ENCODE measurements at regions not wholly inside any gene's neighbourhood (a gene's known extent, or its start where the extent isn't known, plus 50 kb on each side); places are given as distances from the start of the nearest gene placed in this dataset.

- no peak for DNase-seq
Observed at GRCh38 chr2:4604767-4605166, 901.4 kb downstream of the DCDC2C start.

DNA sequence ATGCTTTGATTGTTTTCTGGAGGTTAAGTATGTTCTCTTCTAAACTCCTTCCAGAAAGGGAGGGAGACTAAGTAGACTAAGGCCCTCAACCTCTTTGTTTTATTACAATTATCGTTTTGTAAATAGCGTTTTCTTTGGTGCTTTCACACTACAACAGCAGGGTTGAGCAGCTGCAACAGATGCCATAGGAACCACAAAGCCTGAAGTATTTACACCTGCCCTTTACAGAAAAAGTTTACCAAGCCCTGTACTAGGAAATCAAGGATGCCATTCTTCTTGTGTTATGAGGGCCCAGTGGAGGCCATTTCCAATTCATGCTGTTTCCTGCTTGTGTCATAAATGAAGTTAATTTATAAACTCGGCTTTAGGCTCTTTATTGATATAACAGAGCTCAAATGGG lies 914.8 kb downstream of the DCDC2C start:
- DNase-seq: no peak

DNA sequence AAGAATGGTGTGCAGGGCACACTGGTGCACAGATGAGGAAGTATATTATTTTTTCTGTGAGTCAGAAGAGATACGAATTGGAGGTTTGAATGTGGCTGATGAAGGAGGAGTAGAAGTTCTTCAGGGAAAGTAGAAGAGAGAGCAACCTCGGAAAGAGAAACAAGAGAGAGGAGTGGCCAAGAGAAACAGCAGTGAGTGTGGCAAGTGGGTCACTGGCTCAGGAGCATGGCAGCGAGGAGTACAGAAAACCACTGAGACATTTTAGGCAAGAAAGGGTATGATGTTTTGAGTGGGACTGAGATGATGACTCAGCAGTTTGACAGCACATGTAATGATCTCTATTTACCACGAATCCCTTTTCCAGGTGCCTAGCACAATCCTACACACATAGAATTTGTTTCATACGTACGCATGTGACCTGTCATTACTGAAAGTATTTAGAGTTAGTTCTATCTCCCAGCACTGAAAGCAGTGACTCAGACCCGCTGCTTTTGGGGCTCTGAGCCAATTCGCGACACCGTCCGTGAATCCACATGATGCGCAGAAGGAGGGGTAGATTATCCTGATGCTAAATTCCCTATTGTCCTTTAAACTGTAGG lies 915.4 kb downstream of the DCDC2C start:
- DNase-seq: no peak

- DNase-seq: no peak
Observed at GRCh38 chr2:4628998-4629501, 925.7 kb downstream of the DCDC2C start.

DNA sequence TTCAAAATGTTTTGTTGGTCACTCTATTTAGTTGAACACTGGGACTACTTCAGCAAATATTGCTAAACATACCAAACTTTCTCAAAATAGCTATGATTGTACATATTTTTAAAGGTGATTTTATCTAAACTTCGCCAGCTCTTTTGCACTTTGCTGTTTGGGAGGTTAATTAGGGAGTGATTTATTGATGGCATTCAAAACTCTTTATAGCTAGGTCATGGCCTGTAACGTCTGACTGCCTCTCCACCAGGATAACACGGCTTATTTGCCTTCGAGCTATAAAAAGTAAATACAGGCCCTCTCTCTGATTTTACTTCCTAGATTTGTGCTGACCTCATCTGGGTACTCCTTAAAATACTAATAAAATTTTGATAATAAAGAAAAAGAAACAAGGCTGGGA lies 931.9 kb downstream of the DCDC2C start:
- DNase-seq: no peak

GRCh38 chr2:4653991-4654390 lies 950.6 kb downstream of the DCDC2C start:
- no peak for DNase-seq

DNA sequence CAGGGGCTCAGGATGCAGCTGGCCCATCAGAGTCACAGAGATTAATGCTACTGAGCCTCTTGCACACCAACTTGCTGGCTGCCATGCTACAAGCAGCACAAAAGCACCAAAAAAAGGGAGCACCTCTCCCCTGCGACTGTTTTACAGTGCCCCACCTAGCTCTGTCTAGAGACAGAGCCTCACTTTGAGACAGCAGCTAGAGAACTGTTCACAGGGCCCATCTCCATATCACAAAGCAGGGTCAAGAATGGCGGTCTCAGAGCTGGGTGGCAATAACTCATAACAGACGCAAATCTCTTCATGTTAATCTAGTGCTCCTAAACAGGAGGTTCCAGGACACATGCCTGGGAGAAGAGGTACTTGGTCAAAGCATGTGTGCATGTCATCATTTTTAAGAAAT lies 953.0 kb downstream of the DCDC2C start:
- no peak for DNase-seq

GRCh38 chr2:4662161-4662779 lies 958.9 kb downstream of the DCDC2C start:
- DNase-seq: no peak

- DNase-seq: no peak
Observed at GRCh38 chr2:4668381-4668780, 965.0 kb downstream of the DCDC2C start.

- DNase-seq: no peak
Observed at GRCh38 chr2:4670331-4670730, 967.0 kb downstream of the DCDC2C start.

- peak; percentile 28 for DNase-seq
Observed at GRCh38 chr2:4673025-4673489, 969.7 kb downstream of the DCDC2C start.

- DNase-seq: no peak
Observed at GRCh38 chr2:4674007-4674406, 970.6 kb downstream of the DCDC2C start.

DNA sequence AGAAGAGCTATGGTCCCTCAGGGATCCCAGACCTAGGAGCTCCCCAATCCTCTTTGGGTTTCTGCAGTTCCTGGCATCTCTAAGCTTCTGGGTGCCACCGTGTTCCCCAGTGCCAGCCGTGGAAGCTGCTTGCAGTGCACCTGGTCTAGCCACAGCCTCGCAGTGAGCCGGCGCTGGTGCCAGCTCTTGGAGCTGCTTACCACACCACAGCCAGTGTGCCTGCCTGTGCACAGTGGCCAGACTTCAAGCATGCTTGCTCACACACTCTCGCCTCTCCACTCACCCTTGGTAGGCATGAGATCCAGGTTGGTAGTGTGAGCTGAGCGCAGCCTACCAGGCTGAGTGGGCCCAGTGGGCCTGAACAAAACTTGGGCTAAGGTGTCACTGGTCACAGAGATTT lies 971.9 kb downstream of the DCDC2C start:
- no peak for DNase-seq

GRCh38 chr2:4678927-4679326 lies 975.6 kb downstream of the DCDC2C start:
- DNase-seq: no peak

DNA sequence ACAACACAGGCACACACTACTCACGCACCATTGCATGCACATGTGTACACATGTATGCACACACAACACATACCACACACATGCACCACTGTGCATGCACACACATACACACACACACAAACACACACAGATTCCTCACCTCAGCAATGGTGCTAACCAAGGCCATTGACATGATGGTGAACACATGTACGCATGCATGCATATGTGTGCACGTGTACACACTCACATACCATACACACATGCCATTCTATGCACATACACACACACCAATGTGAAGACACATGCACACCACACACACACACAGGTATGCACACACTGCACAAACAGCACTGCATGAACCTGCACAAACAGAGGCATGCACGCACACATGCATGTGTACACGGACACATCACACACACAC lies 976.0 kb downstream of the DCDC2C start:
- DNase-seq: no peak

DNA sequence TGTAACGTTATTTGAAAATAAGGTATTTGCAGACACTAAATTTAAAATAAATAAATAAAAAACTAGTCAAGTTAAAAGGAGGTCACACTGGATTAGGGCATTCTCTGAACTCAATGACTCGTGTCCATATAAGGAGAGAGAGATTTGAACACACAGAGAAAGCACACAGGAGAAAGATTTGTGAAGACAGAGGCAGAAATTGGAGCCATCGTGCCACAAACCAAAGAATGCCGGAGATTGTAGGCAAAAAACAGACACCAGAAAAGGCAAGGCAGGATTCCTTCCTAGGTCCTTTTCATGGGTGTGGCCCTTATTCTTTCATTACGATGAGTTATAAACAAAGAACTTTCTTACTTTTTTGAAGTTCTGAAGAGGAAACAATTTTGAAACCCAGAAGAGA lies 981.5 kb downstream of the DCDC2C start:
- no peak for DNase-seq

DNA sequence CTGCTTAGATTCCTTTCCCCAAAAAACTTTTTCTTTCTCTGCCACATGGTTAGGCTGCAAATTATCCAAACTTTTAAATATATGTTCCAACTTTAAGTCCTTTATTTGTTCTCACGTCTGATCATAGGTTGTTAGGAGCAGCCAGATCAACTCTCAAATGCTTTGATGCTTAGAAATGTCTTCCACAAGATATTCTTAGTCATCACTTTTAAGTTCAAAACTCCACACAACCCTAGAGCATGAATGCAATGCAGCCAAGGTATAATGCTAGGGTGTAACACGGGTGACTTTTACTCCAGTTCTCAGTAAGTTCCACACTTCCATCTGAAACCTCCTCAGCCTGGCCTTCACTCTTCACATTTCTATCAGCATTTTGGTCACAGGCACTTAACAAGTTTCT lies 987.5 kb downstream of the DCDC2C start:
- no peak for DNase-seq

GRCh38 chr2:4693266-4693665 lies 989.9 kb downstream of the DCDC2C start:
- peak; percentile 55 for DNase-seq

DNA sequence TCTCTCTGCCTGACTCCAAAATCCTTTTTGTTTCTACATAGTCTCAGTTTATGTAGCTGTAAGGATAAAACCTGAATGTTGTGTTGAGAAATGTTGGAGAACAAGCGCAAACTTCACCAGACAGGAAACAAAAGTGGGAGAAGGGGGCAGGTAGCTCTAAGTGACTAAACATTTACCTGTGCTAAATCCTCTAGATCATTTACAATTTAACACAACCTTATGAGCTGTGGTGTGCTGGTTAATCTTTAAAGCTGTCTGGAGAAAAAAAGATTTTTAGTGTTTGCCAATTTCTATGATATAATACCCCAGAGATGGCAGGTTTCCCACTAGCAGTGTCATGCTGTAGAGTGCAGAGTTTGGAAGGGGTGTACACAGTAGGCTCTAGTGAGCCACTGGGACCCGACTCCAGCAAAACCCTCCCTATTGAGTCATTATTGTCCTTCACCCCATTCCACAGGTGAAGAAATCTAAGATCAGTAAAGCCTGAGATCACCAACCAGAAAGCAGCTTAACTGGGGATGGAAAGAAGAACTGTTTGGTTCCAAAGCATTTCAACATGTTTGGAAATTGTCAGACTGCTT lies 992.0 kb downstream of the DCDC2C start:
- DNase-seq: no peak

DNA sequence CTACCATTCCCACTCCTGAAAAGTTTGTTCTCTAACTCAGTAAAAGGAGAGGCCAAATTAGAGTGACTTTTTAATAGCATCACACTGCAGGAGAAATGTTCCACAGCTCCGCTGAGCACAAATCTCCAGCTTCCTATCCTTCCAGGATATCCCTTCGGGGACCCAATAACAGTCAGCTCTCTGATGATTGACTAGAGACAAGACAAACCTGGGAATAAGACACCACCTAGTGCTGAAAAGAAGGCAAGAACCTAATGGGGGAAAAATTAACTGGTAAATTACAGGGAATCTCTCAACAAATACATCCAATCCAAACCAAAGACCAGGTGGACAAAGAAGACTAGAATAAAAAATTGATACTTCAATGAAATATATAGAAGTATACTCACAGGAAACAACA lies 977.1 kb upstream of the SOX11 start:
- DNase-seq: no peak

GRCh38 chr2:4718777-4719176 lies 973.4 kb upstream of the SOX11 start:
- no peak for DNase-seq

DNA sequence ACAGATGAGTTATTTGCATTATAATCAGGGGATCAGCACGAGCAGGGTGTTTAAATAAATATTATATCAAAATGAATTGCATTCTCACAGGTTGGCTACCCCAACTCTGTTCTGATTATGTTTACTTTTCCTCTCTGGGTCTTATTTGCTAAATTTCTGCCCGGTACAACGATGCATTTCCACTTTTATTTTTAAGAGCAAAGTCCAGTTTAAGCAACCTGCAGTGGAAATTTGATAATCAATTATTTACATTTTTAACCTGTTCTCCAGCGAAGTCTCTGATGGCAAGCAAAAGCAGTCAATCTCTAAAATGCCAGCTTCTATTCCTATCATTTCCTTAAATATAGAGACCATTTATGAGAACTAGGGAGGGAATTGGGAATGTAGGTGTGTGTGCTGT lies 966.6 kb upstream of the SOX11 start:
- no peak for DNase-seq

DNA sequence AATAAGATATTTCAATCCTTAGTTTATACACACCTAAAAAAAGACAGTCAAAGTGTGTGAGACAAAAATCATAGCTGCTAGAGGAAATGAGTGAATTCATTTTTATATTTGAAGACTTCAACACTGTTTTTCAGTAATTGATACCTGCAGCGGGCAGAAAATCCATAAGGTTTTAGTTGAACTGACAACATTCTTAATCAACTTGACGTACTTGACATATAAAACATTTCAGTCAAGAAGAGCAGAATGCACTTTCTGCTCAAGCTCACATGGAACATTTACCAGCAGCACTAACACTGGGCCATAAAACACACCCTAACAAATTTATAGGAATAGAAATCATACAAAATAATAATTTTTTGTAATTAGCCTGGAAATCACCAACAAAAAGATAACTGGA lies 959.6 kb upstream of the SOX11 start:
- DNase-seq: no peak

All from right hindlimb (tissue), 1 donor.